K562 (cell line): ENCODE measurements at regions not wholly inside any gene's neighbourhood (a gene's known extent, or its start where the extent isn't known, plus 50 kb on each side); places are given as distances from the start of the nearest gene placed in this dataset.

ENCODE experiments used
- ATAC-seq: fragments of 200-7000 bp; cut with Tn5 transposase; 3 replicates; pipeline ENCODE4 v1.9.1; 2020; ENCODE audit warnings: moderate library complexity
- BruUV-seq: library from RNA; stranded (reverse); fragments of 400-500 nt; replicated peaks from 2 replicates; lab custom pipeline; 2021; lab: Mats Ljungman, UMichigan
- CTCF ChIA-PET: fragments of 300-600 bp; formaldehyde crosslinking; extraction: SDS; loops from one replicate; lab custom pipeline; 2021; ENCODE audit warnings: low intra/inter-chr PET ratio; lab: Yijun Ruan, JAX
- POLR2A ChIA-PET: fragments of 300-600, 350-650 bp; sonication (Branson Sonifier 250); formaldehyde crosslinking; extraction: SDS; loops from one replicate; lab custom pipeline; 2021; ENCODE audit warnings: antibody characterized with exemption, inconsistent platforms; lab: Yijun Ruan, JAX
- DNase-seq, 4 experiments: peaks; one replicate each; pipeline versions ENCODE4 v3.0.0 to v3.0.0-alpha.2; 2011 to 2018; ENCODE audit warnings: low spot score in 3 of 4, mixed read lengths in 3 of 4; ENCODE audit errors: extremely low read depth in 1 of 4
- FAIRE-seq: peaks from 2 replicates; lab custom pipeline; 2011; peaks lifted over from hg19 to GRCh38; lab: Jason Lieb, UNC
- H2AFZ ChIP-seq: 2 replicates; pipeline ENCODE4 v1.6.0; 2011; ENCODE audit warnings: low read depth, low read length, control low read depth, inconsistent platforms
- H3K27ac ChIP-seq: fragments of 200-600 bp; 3 replicates; pipeline ENCODE4 v1.8.0; 2011; ENCODE audit warnings: low read depth, mild to moderate bottlenecking, control low read depth, inconsistent platforms, low read length, moderate library complexity, mixed read lengths; ENCODE audit errors: extremely low read depth
- H3K27me3 ChIP-seq, 2 experiments: fragments of 300-600 bp in 1 of 2; 2 replicates in 1 of 2; 3 replicates in 1 of 2; pipeline versions ENCODE4 v1.6.0 to v1.8.0; 2011; ENCODE audit warnings: inconsistent platforms in 2 of 2, low read length in 2 of 2, mild to moderate bottlenecking in 1 of 2, mixed read lengths in 1 of 2, moderate library complexity in 1 of 2; ENCODE audit not compliant: control insufficient read depth in 2 of 2, insufficient read depth in 2 of 2
- H3K36me3 ChIP-seq: fragments of 300-600 bp; 3 replicates; pipeline ENCODE4 v1.8.0; 2011; ENCODE audit warnings: mild to moderate bottlenecking, low read length, inconsistent platforms; ENCODE audit not compliant: control insufficient read depth, insufficient read depth
- H3K4me1 ChIP-seq, 2 experiments: fragments of 200-600 bp in 1 of 2; replicated peaks in 1 of 2; 2 replicates in 1 of 2; 3 replicates in 1 of 2; pipeline versions ENCODE4 v1.5.1 to v1.8.0; 2011; ENCODE audit warnings: inconsistent platforms in 2 of 2, low read length in 2 of 2, mild to moderate bottlenecking in 1 of 2, mixed read lengths in 1 of 2, moderate library complexity in 1 of 2; ENCODE audit not compliant: control insufficient read depth in 2 of 2, insufficient read depth in 2 of 2
- H3K4me2 ChIP-seq: 2 replicates; pipeline ENCODE4 v1.6.1; 2011; ENCODE audit warnings: low read length, control low read depth, inconsistent platforms, mixed read lengths; ENCODE audit not compliant: insufficient read depth
- H3K4me3 ChIP-seq: fragments of 200-600 bp; sonication (generic), shearing (Covaris generic); 2 replicates; pipeline ENCODE4 v1.5.1; 2016; ENCODE audit warnings: control low read depth, inconsistent platforms
- H3K79me2 ChIP-seq: fragments of 200-600 bp; 3 replicates; pipeline ENCODE4 v1.8.0; 2011; ENCODE audit warnings: low read length, inconsistent platforms; ENCODE audit not compliant: control insufficient read depth, insufficient read depth
- H3K9ac ChIP-seq, 2 experiments: 2 replicates each; pipeline versions ENCODE4 v1.6.0 to v1.6.1; 2011; ENCODE audit warnings: low read depth in 2 of 2, low read length in 2 of 2, control low read depth in 1 of 2, inconsistent platforms in 1 of 2, mild to moderate bottlenecking in 1 of 2, mixed read lengths in 1 of 2; ENCODE audit not compliant: insufficient read depth in 1 of 2
- H3K9me1 ChIP-seq: one replicate; pipeline ENCODE4 v1.6.0; 2011; ENCODE audit warnings: inconsistent platforms, mild to moderate bottlenecking, low read length, moderate library complexity; ENCODE audit not compliant: control insufficient read depth, insufficient read depth
- H3K9me3 ChIP-seq: replicated peaks from 2 replicates; pipeline ENCODE4 v1.5.1; 2011; ENCODE audit warnings: low read depth, low read length, inconsistent platforms; ENCODE audit not compliant: control insufficient read depth, insufficient read depth
- H4K20me1 ChIP-seq: replicated peaks from 2 replicates; pipeline ENCODE4 v1.6.1; 2011; ENCODE audit warnings: low read length, inconsistent platforms, mixed read lengths; ENCODE audit not compliant: control insufficient read depth, insufficient read depth
- CGGBP1 ChIP-seq: fragments of 250-450 bp; sonication (Bioruptor Pico); IDR thresholded peaks from 2 replicates; pipeline ENCODE4 v1.9.0; 2021; ENCODE audit warnings: mild to moderate bottlenecking
- CREB1 ChIP-seq, 2 experiments: sonication (generic) in 1 of 2; formaldehyde crosslinking in 1 of 2; IDR thresholded peaks; 2 replicates each; pipeline versions ENCODE4 v1.6.1 to v1.8.0; 2012 to 2022; ENCODE audit warnings: inconsistent platforms in 1 of 2, mild to moderate bottlenecking in 1 of 2, missing genetic modification reagents in 1 of 2, moderate library complexity in 1 of 2
- EGR1 ChIP-seq: fragments of 450-650 bp; conservative IDR thresholded peaks from 2 replicates; pipeline ENCODE4 v1.6.1; 2017; ENCODE audit warnings: mild to moderate bottlenecking
- NCOA1 ChIP-seq: fragments of 450-650 bp; IDR thresholded peaks from 2 replicates; pipeline ENCODE4 v1.6.1; 2016; ENCODE audit warnings: low read depth
- NR2C1 ChIP-seq, 2 experiments: fragments of 450-650 bp; IDR thresholded peaks; 2 replicates each; pipeline ENCODE4 v1.6.1; 2017; ENCODE audit warnings: mild to moderate bottlenecking in 2 of 2, antibody characterized with exemption in 1 of 2, inconsistent platforms in 1 of 2, missing compliant biosample characterization in 1 of 2, missing genetic modification characterization in 1 of 2
- ZNF699 ChIP-seq: fragments of 250-450 bp; sonication (Bioruptor Pico); IDR thresholded peaks from 2 replicates; pipeline ENCODE4 v1.8.0; 2021; ENCODE audit warnings: mild to moderate bottlenecking, moderate library complexity; ENCODE audit not compliant: insufficient replicate concordance
- WGBS: fragments of 100-300 bp; shearing (Covaris generic); methylation state at CpG from one replicate; pipeline ENCODE4 v1.1.6; 2016; ENCODE audit warnings: low coverage, mixed read lengths; ENCODE audit not compliant: insufficient coverage; ENCODE audit errors: missing lambda C conversion rate; 5-methylcytosine and 5-hydroxymethylcytosine counted together
- in situ Hi-C: fragments of 300-500 bp; cut with MboI; formaldehyde crosslinking; loops from 4 replicates; pipeline ENCODE4 v1.15.0; 2018; ENCODE audit warnings: inconsistent platforms, mixed read lengths
- intact Hi-C: fragments of 100-400 bp; cut with micrococcal nuclease; formaldehyde crosslinking; loops from 2 replicates; pipeline ENCODE4 v1.14.2; 2022

DNA sequence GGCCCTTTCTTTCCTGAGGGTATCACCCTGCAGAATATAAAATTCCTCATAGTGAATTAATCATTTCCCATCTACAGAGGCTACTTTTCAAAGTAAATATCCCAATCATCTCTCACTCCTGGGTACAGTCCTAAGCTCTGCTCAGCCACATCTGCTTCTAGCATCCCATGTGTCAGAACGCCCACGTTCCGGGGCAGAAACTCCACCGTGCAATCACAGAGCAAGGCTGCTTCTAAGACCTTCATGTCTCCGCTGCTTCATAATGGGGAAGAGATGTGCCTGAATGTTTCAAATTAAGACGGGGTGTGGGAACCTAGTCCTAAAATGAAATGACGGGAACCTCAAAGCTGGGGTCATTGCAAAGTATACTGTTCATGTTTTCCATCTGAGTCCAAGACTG lies 208.8 kb upstream of the GMDS start:
- H2AFZ ChIP-seq, result no peak overlapping the region
- CTCF ChIA-PET, result no interaction called here
- no peak overlapping the region for H3K4me2 ChIP-seq
- no peak overlapping the region for H3K4me3 ChIP-seq
- H3K9me1 ChIP-seq, result no peaks in the 10 kb centered on the region
- in situ Hi-C loops (loop anchor here (10.0 kb wide), 1 partner anchor 849 kb away; the partner anchor contains the start of gene FOXC1), intact Hi-C loops (no loop called here)
- no peaks in the 10 kb centered on the region for H3K4me1 ChIP-seq
- POLR2A ChIA-PET, result no interaction called here
- H3K9me3 ChIP-seq, result no peaks in the 10 kb centered on the region
- TF ChIP-seq CGGBP1 (CRISPR knock-in tag), result no peak
- TF ChIP-seq CREB1 (IDR thresholded peaks at IDR 0.05), result no peak
- TF ChIP-seq CREB1 (CRISPR knock-in tag; IDR thresholded peaks at IDR 0.05), result no peak
- TF ChIP-seq EGR1, result peak; percentile 23; the same call in 1 of the 2 replicates
- TF ChIP-seq NCOA1, result no peak
- no peak for TF ChIP-seq ZNF699 (CRISPR knock-in tag)
- TF ChIP-seq NR2C1 (IDR thresholded peaks at IDR 0.05), result no peak
- no peak for TF ChIP-seq NR2C1 (tag; IDR thresholded peaks at IDR 0.05)
- ATAC-seq (no peak), FAIRE-seq (no peak), DNase-seq (no peak)
- H3K36me3 ChIP-seq, result no peaks in the 10 kb centered on the region
- H3K79me2 ChIP-seq, result no peaks in the 10 kb centered on the region
- no peaks in the 10 kb centered on the region for H4K20me1 ChIP-seq
- 1% methylated on average over 7 of the region's 7 CpGs for WGBS
- no peak overlapping the region for H3K27ac ChIP-seq
- no TSS peak for BruUV-seq
- no peak overlapping the region for H3K9ac ChIP-seq
- H3K27me3 ChIP-seq, result peaks cover 9 to 30% of the 10 kb centered on the region in 2 experiments; a peak in 3 of 5 replicates
